CD8-positive, alpha-beta memory T cell (primary cell): ENCODE measurements at regions not wholly inside any gene's neighbourhood (a gene's known extent, or its start where the extent isn't known, plus 50 kb on each side); places are given as distances from the start of the nearest gene placed in this dataset.

Experiments
- CTCF ChIA-PET: fragments of 350-600 bp; sonication (Branson Sonifier 250); formaldehyde crosslinking; loops from one replicate; lab custom pipeline; 2021; ENCODE audit warnings: antibody characterized with exemption; lab: Charles Lee
- POLR2A ChIA-PET: fragments of 350-600 bp; sonication (Branson Sonifier 250); formaldehyde crosslinking; loops from one replicate; lab custom pipeline; 2021; ENCODE audit warnings: antibody characterized with exemption; lab: Charles Lee
- DNase-seq, 5 donors: peaks; one replicate each; pipeline versions ENCODE4 v3.0.0 to v3.0.0-alpha.2; 2020 to 2022; ENCODE audit warnings: mixed read lengths in 1 of 5
- H3K27ac ChIP-seq: one replicate; pipeline ENCODE4 v1.7.0; 2013; ENCODE audit warnings: low read depth, mild to moderate bottlenecking, low read length, moderate library complexity
- H3K27me3 ChIP-seq: 2 replicates; pipeline ENCODE4 v1.7.0; 2013; ENCODE audit warnings: low read length, mild to moderate bottlenecking; ENCODE audit not compliant: insufficient read depth, poor library complexity, severe bottlenecking
- H3K36me3 ChIP-seq: 2 replicates; pipeline ENCODE4 v1.7.0; 2013; ENCODE audit warnings: mild to moderate bottlenecking, low read length, moderate library complexity; ENCODE audit not compliant: insufficient read depth
- H3K4me1 ChIP-seq: 2 replicates; pipeline ENCODE4 v1.7.0; 2013; ENCODE audit warnings: mild to moderate bottlenecking, low read length, moderate library complexity; ENCODE audit not compliant: insufficient read depth
- H3K4me3 ChIP-seq: 2 replicates; pipeline ENCODE4 v1.7.0; 2013; ENCODE audit warnings: mild to moderate bottlenecking, low read length
- H3K9me3 ChIP-seq: 2 replicates; pipeline ENCODE4 v1.7.0; 2013; ENCODE audit warnings: mild to moderate bottlenecking, low read length
- H3K27ac Mint-ChIP-seq, 8 donors: one replicate each; pipeline ENCODE4 v1.8.0; 2020 to 2021; ENCODE audit warnings: mixed read lengths in 8 of 8, mild to moderate bottlenecking in 6 of 8, inconsistent platforms in 3 of 8, moderate library complexity in 3 of 8
- H3K27me3 Mint-ChIP-seq, 2 donors: one replicate each; pipeline ENCODE4 v1.8.0; 2020 to 2021; ENCODE audit warnings: mixed read lengths in 2 of 2, mild to moderate bottlenecking in 1 of 2, moderate library complexity in 1 of 2
- H3K36me3 Mint-ChIP-seq, 3 donors: one replicate each; pipeline ENCODE4 v1.8.0; 2020 to 2021; ENCODE audit warnings: mixed read lengths in 3 of 3, inconsistent platforms in 1 of 3, mild to moderate bottlenecking in 1 of 3
- H3K4me1 Mint-ChIP-seq, 3 donors: one replicate each; pipeline ENCODE4 v1.8.0; 2020 to 2021; ENCODE audit warnings: mixed read lengths in 3 of 3, inconsistent platforms in 1 of 3, mild to moderate bottlenecking in 1 of 3
- H3K4me3 Mint-ChIP-seq, 7 donors: one replicate each; pipeline ENCODE4 v1.8.0; 2020 to 2021; ENCODE audit warnings: mixed read lengths in 7 of 7, mild to moderate bottlenecking in 6 of 7, moderate library complexity in 4 of 7, inconsistent platforms in 2 of 7
- H3K9me3 Mint-ChIP-seq, 5 donors: one replicate each; pipeline ENCODE4 v1.8.0; 2020 to 2022; ENCODE audit warnings: mixed read lengths in 5 of 5, mild to moderate bottlenecking in 3 of 5, moderate library complexity in 2 of 5, inconsistent platforms in 1 of 5

GRCh38 chr5:167903659-167904058, 387.8 kb upstream of the WWC1 start:
- CTCF ChIA-PET = no interaction called here

GRCh38 chr5:167905919-167906853, 385.3 kb upstream of the WWC1 start:
- H3K27me3 Mint-ChIP-seq = peaks cover 0 to 2% of the 10 kb centered on the region in 2 donors
- no peaks in the 10 kb centered on the region for H3K9me3 ChIP-seq
- no peak overlapping the region for H3K4me3 Mint-ChIP-seq
- no peak overlapping the region for H3K27ac Mint-ChIP-seq
- ChIA-PET POLR2A (no interaction called here), CTCF (no interaction called here)
- no peaks in the 10 kb centered on the region for H3K36me3 ChIP-seq
- peaks cover 0 to 5% (median 0%) of the 10 kb centered on the region in 5 donors for H3K9me3 Mint-ChIP-seq
- no peaks in the 10 kb centered on the region for H3K4me1 Mint-ChIP-seq
- no peak overlapping the region for H3K4me3 ChIP-seq
- no peak for DNase-seq
- H3K27ac ChIP-seq = no peak overlapping the region
- no peaks in the 10 kb centered on the region for H3K27me3 ChIP-seq
- no peaks in the 10 kb centered on the region for H3K4me1 ChIP-seq
- H3K36me3 Mint-ChIP-seq = no peaks in the 10 kb centered on the region

More at GRCh38 chr5:167903659-167904058, 387.8 kb upstream of the WWC1 start:
- H3K36me3 ChIP-seq = no peaks in the 10 kb centered on the region
- no peaks in the 10 kb centered on the region for H3K9me3 ChIP-seq
- POLR2A ChIA-PET = no interaction called here
- no peak overlapping the region for H3K27ac Mint-ChIP-seq
- H3K4me3 Mint-ChIP-seq = no peak overlapping the region
- DNase-seq = no peak
- peaks cover 0 to 9% (median under 1%) of the 10 kb centered on the region in 5 donors for H3K9me3 Mint-ChIP-seq
- H3K27me3 ChIP-seq = no peaks in the 10 kb centered on the region
- no peak overlapping the region for H3K27ac ChIP-seq
- no peaks in the 10 kb centered on the region for H3K4me1 ChIP-seq
- no peaks in the 10 kb centered on the region for H3K36me3 Mint-ChIP-seq
- peaks cover 0 to 2% of the 10 kb centered on the region in 2 donors for H3K27me3 Mint-ChIP-seq
- H3K4me1 Mint-ChIP-seq = no peaks in the 10 kb centered on the region
- H3K4me3 ChIP-seq = no peak overlapping the region

GRCh38 chr5:167908606-167909005, 382.8 kb upstream of the WWC1 start:
- POLR2A ChIA-PET = no interaction called here
- no peaks in the 10 kb centered on the region for H3K27me3 ChIP-seq
- Mint-ChIP-seq H3K27ac (no peak overlapping the region), H3K36me3 (no peaks in the 10 kb centered on the region), H3K4me3 (no peak overlapping the region), H3K27me3 (peaks cover 0 to 2% of the 10 kb centered on the region in 2 donors), H3K4me1 (no peaks in the 10 kb centered on the region), H3K9me3 (peaks cover 0 to 5% (median 0%) of the 10 kb centered on the region in 5 donors)
- no peaks in the 10 kb centered on the region for H3K36me3 ChIP-seq
- H3K4me3 ChIP-seq = no peak overlapping the region
- no peak for DNase-seq
- no peaks in the 10 kb centered on the region for H3K4me1 ChIP-seq
- CTCF ChIA-PET = no interaction called here
- H3K9me3 ChIP-seq = no peaks in the 10 kb centered on the region
- H3K27ac ChIP-seq = no peak overlapping the region

GRCh38 chr5:167912941-167913665, 378.3 kb upstream of the WWC1 start:
- Histone ChIP-seq H3K4me3 (no peak overlapping the region), H3K9me3 (no peaks in the 10 kb centered on the region), H3K4me1 (no peaks in the 10 kb centered on the region), H3K27ac (no peak overlapping the region), H3K36me3 (no peaks in the 10 kb centered on the region), H3K27me3 (no peaks in the 10 kb centered on the region)
- Mint-ChIP-seq H3K9me3 (peaks cover 0 to 5% (median 3%) of the 10 kb centered on the region in 5 donors), H3K4me3 (no peak overlapping the region), H3K27ac (no peak overlapping the region), H3K27me3 (no peaks in the 10 kb centered on the region), H3K4me1 (no peaks in the 10 kb centered on the region), H3K36me3 (no peaks in the 10 kb centered on the region)
- DNase-seq = no peak
- ChIA-PET POLR2A (no interaction called here), CTCF (no interaction called here)

GRCh38 chr5:167915237-167915636, 376.2 kb upstream of the WWC1 start:
- Histone ChIP-seq H3K4me3 (no peak overlapping the region), H3K27ac (no peak overlapping the region), H3K9me3 (no peaks in the 10 kb centered on the region), H3K36me3 (no peaks in the 10 kb centered on the region), H3K27me3 (no peaks in the 10 kb centered on the region), H3K4me1 (no peaks in the 10 kb centered on the region)
- Mint-ChIP-seq H3K4me3 (no peak overlapping the region), H3K4me1 (no peaks in the 10 kb centered on the region), H3K9me3 (peaks cover 0 to 6% (median 3%) of the 10 kb centered on the region in 5 donors), H3K36me3 (no peaks in the 10 kb centered on the region), H3K27ac (no peak overlapping the region), H3K27me3 (no peaks in the 10 kb centered on the region)
- ChIA-PET CTCF (no interaction called here), POLR2A (no interaction called here)
- DNase-seq = no peak

- Histone ChIP-seq H3K27me3 (no peaks in the 10 kb centered on the region), H3K27ac (no peak overlapping the region), H3K4me1 (no peaks in the 10 kb centered on the region), H3K9me3 (no peaks in the 10 kb centered on the region), H3K36me3 (no peaks in the 10 kb centered on the region), H3K4me3 (no peak overlapping the region)
- H3K4me3 Mint-ChIP-seq = no peak overlapping the region
- H3K36me3 Mint-ChIP-seq = no peaks in the 10 kb centered on the region
- no peak for DNase-seq
- ChIA-PET POLR2A (no interaction called here), CTCF (no interaction called here)
- no peaks in the 10 kb centered on the region for H3K4me1 Mint-ChIP-seq
- no peak overlapping the region for H3K27ac Mint-ChIP-seq
- peaks cover 0 to 6% (median 3%) of the 10 kb centered on the region in 5 donors for H3K9me3 Mint-ChIP-seq
- no peaks in the 10 kb centered on the region for H3K27me3 Mint-ChIP-seq
These were observed 375.2 kb upstream of the WWC1 start for GRCh38 chr5:167916261-167916691.

- H3K27me3 Mint-ChIP-seq = no peaks in the 10 kb centered on the region
- H3K4me1 Mint-ChIP-seq = no peaks in the 10 kb centered on the region
- H3K4me3 Mint-ChIP-seq = no peak overlapping the region
- H3K9me3 ChIP-seq = no peaks in the 10 kb centered on the region
- H3K4me1 ChIP-seq = no peaks in the 10 kb centered on the region
- peaks cover 0 to 6% (median 3%) of the 10 kb centered on the region in 5 donors for H3K9me3 Mint-ChIP-seq
- no peak overlapping the region for H3K27ac Mint-ChIP-seq
- CTCF ChIA-PET = no interaction called here
- H3K27me3 ChIP-seq = no peaks in the 10 kb centered on the region
- H3K36me3 ChIP-seq = no peaks in the 10 kb centered on the region
- no peak overlapping the region for H3K4me3 ChIP-seq
- H3K36me3 Mint-ChIP-seq = no peaks in the 10 kb centered on the region
- no peak for DNase-seq
- H3K27ac ChIP-seq = no peak overlapping the region
- POLR2A ChIA-PET = no interaction called here
These were observed 374.7 kb upstream of the WWC1 start for GRCh38 chr5:167916706-167917105.

GRCh38 chr5:167918184-167918812, 373.1 kb upstream of the WWC1 start:
- no peak overlapping the region for H3K27ac ChIP-seq
- H3K4me3 Mint-ChIP-seq = no peak overlapping the region
- no peaks in the 10 kb centered on the region for H3K27me3 ChIP-seq
- H3K36me3 Mint-ChIP-seq = no peaks in the 10 kb centered on the region
- no peaks in the 10 kb centered on the region for H3K9me3 ChIP-seq
- no peaks in the 10 kb centered on the region for H3K36me3 ChIP-seq
- H3K9me3 Mint-ChIP-seq = peaks cover 0 to 6% (median 3%) of the 10 kb centered on the region in 5 donors
- H3K4me1 ChIP-seq = no peaks in the 10 kb centered on the region
- H3K4me1 Mint-ChIP-seq = no peaks in the 10 kb centered on the region
- H3K27me3 Mint-ChIP-seq = no peaks in the 10 kb centered on the region
- ChIA-PET CTCF (no interaction called here), POLR2A (no interaction called here)
- no peak overlapping the region for H3K27ac Mint-ChIP-seq
- H3K4me3 ChIP-seq = no peak overlapping the region
- DNase-seq = no peak
